ENCODE measurements at regions not wholly inside any gene's neighbourhood (a gene's known extent, or its start where the extent isn't known, plus 50 kb on each side); places are given as distances from the start of the nearest gene placed in this dataset.

- TF ChIP-seq POLR2A (IDR thresholded peaks at IDR 0.05; ENCODE audit: low read length) (no peak), CTCF (IDR thresholded peaks at IDR 0.05) (no peak), ELK1 (IDR thresholded peaks at IDR 0.05; ENCODE audit: low read depth, low read length) (no peak), MAX (IDR thresholded peaks at IDR 0.05) (no peak), TP53 (CRISPR knock-in tag; IDR thresholded peaks at IDR 0.05) (no peak), JUN (IDR thresholded peaks at IDR 0.05) (no peak), MYC (IDR thresholded peaks at IDR 0.05; ENCODE audit: borderline replicate concordance, low read length) (no peak), ZNF302 (CRISPR knock-in tag; IDR thresholded peaks at IDR 0.05) (no peak), E2F6 (IDR thresholded peaks at IDR 0.05; ENCODE audit: borderline replicate concordance, low read depth) (no peak), KDM1A (IDR thresholded peaks at IDR 0.05; ENCODE audit: low read depth) (no peak), ZC3H11A (IDR thresholded peaks at IDR 0.05) (no peak)
Measured at GRCh38 chr9:19976226-19976625, 187.4 kb upstream of the SLC24A2 start.
